GM19239 (cell line): ENCODE measurements at regions not wholly inside any gene's neighbourhood (a gene's known extent, or its start where the extent isn't known, plus 50 kb on each side); places are given as distances from the start of the nearest gene placed in this dataset.

ENCODE experiments used
- DNase-seq: peaks from one replicate; pipeline ENCODE4 v3.0.0; 2011; ENCODE audit warnings: low spot score; ENCODE audit not compliant: insufficient read length
- FAIRE-seq: peaks from 2 replicates; lab custom pipeline; 2011; peaks lifted over from hg19 to GRCh38; lab: Jason Lieb, UNC

DNA sequence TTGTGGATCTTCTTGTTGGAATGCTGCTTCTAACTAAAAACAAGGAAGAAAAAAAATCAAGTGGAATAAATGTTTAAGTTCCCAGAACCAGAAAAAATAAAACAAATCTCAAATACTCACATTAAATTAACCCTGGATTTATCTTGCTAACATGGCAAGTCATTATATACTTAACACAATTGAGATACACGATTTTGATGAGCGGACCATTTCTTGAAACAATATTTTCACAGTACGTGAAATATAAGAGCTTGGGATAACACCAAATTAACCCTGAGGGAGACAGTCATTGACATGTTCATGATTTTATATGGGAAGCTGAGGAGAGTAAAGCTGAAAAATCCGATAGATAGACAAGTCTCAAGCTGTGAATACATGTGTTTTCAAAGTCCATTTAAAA lies 128.6 kb downstream of the PTCSC3 start:
- no peak for FAIRE-seq
- DNase-seq, result no peak

- FAIRE-seq (no peak), DNase-seq (no peak)
Observed at GRCh38 chr14:36035675-36036074, 140.8 kb downstream of the PTCSC3 start.

GRCh38 chr14:36028665-36029064 lies 147.9 kb downstream of the PTCSC3 start:
- DNase-seq (no peak), FAIRE-seq (no peak)

GRCh38 chr14:36028218-36028617 lies 148.3 kb downstream of the PTCSC3 start:
- FAIRE-seq, result no peak

DNA sequence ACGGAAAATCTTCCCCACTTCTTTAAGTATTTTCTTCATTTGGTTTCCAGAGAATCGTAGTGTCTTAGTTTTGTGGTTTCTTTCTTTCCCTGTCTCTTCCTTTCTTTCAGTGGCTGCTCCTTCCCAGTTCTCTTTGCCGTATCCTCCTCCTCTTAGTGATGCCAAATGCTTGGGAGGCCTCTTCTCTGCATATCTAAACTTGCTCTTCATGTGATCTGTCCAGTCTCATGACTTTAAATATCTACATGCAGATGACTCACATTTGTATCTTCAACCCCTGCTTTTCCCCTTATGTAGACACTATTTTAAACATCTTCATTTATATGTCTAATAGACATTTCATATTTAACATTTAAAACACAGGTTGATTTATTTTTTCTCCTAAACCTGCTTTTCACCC lies 149.2 kb downstream of the PTCSC3 start:
- FAIRE-seq, result no peak
- no peak for DNase-seq

More at GRCh38 chr14:36028218-36028617, 148.3 kb downstream of the PTCSC3 start:
- DNase-seq, result no peak

- DNase-seq, result no peak
- no peak for FAIRE-seq
Observed at GRCh38 chr14:36022765-36023410, 153.6 kb downstream of the PTCSC3 start.

DNA sequence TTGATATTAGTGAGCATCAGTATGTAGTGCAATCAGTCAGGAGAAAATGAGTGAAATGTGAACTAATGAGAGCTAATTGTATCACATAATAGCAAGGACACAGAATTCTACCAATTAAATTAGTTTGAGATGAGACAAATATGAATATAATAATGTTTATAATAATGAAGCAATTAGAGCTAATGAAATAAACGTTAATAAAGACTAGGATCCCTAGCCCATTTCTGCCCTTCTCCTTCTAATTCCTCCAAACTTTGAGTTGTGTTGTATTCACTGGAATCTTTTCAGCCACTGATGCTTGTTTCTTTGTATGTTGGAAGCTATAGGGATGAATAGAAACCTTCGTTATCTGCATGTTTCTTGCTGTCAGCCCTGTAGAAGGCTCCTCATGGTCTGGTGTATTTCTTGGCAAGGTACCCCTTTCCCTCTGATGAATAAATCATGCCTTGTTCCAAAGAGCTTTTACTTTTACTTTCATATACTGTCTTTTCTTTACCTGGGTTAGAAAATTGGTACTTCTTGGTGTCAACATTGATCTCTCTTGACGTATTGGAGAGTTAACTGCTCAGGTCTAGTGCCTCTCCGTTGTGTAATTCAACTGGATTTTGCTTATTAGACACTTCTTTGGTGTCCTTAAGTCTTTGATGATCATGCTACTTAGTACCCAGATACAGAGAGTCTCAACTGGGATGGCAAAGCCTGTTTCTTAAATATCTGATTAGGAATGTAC lies 154.8 kb downstream of the PTCSC3 start:
- DNase-seq (no peak), FAIRE-seq (peak; percentile 54)

- FAIRE-seq (peak; percentile 56), DNase-seq (no peak)
Observed at GRCh38 chr14:36021030-36021422, 155.5 kb downstream of the PTCSC3 start.

DNA sequence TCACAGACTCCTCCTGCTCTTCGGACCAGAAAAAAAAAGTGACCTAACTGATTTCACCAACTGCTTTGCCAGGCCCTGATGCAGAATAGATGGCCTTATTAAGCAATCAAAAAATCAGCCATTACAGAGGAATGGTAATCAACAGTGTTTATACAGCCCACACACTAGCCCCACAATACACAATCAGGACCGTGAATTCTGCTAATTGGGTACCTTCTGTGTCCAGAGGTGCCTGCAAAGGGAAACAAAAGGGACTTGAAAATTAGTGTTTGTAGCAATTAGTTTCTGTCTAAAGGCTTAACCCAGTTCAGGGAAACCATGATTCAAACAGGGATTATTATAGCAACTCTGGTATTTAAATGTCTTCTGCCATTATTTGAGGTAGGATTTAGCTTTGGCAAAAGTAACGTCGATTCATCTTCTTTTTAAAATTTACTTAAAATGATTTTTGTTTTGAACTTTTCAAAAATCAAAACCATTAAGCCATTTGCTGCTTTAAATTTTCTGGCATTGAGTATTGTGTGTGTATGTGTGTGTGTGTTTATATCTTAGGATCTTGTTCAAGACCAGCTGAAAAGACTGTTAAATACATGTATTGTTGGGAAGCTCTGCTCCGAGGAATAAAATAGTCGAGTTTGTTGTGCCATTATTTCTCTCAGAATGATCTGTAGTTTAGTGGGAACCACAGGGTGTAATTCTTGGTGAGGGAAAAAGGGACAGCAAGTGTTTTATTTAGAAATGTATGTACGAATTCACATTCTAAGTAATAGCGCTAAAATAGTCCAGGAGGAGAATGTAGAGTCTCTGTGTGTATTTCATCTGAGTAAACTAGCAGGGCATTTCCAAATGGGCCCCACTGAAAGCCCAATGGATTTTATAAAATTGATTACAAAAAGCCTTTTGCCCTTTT lies 156.1 kb downstream of the PTCSC3 start:
- FAIRE-seq, result no peak
- DNase-seq, result no peak

GRCh38 chr14:36019126-36019525 lies 157.4 kb downstream of the PTCSC3 start:
- DNase-seq (no peak), FAIRE-seq (peak; percentile 21)

DNA sequence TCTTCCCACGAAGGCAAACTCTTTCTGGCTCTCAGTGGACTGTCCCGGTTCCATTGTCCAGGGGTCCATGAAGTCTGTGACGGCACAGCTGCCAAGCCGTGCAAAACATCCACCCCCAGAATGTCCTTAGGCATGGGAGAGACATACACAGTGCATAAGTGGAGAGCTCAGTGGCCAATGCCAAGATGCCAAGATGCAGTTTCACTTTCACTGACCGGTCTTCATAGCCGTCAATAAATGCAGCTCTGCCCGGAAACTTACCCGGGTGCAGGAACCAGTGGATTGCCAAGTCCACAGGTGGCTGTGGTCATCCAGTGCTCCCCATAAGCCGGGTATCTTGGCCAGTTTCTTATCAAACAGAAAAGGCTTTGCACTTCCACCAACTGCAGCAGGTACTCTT lies 162.3 kb downstream of the PTCSC3 start:
- FAIRE-seq (no peak), DNase-seq (no peak)

DNA sequence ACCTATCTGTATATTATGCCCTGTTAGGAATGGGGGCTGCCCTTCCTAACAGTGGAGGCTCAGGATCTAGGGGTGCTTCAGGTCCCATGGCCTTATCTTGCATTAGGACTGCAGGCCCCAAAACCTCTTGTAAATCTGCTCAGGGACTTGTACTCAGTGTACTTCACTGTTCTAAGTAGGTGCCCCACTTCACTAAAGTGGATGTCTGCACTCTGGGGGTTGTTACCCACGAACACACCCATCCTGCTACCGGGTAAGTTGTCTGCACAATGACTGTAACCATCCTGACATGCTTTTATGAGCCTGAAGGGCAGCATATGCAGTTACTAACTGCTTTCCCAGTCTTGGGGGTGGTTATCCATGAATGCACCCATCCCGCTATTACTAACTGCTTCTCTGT lies 163.0 kb downstream of the PTCSC3 start:
- FAIRE-seq, result no peak
- no peak for DNase-seq

DNA sequence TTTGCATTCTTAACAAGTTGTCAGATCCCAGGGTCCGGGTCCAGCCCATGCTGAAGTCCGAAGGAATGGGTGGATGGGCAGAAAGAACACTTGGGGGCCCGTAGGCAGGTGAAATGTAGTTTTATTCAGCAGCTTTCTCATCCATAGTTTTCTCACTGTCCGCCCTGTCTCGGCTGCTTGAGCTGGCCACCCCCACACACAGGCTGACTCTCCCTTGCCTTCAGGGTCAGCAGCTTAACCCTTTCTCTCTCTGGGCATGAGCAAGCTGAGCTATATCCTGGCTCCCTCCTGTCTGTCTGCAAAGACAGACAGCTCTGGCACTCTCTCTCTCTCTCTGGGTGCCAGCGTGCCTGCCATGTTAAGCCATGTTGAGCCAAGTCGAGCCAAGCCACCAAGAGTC lies 163.9 kb downstream of the PTCSC3 start:
- FAIRE-seq, result no peak
- no peak for DNase-seq

DNA sequence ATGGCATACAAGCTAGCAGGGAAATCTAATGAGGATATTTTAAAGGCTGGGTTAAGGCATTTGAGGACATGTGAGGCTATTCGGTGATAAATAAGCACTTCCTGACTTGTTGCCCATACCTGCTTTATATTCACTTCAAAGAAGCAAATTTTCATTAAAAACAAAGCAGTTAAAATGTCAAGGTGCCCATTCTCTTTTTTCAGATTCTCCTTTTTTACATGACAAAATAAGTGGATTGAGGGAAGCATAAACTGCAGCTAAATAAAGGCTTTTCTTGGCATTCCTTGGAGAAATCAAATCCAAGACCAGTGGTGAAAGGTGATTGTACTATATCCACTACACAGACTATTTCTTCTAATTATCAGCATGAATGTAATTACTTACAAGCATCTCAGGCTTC lies 166.9 kb downstream of the PTCSC3 start:
- FAIRE-seq (no peak), DNase-seq (no peak)

- FAIRE-seq, result no peak
- DNase-seq, result no peak
Observed at GRCh38 chr14:36006623-36007022, 169.9 kb downstream of the PTCSC3 start.

- FAIRE-seq, result no peak
- no peak for DNase-seq
Observed at GRCh38 chr14:36005670-36006069, 170.9 kb downstream of the PTCSC3 start.

DNA sequence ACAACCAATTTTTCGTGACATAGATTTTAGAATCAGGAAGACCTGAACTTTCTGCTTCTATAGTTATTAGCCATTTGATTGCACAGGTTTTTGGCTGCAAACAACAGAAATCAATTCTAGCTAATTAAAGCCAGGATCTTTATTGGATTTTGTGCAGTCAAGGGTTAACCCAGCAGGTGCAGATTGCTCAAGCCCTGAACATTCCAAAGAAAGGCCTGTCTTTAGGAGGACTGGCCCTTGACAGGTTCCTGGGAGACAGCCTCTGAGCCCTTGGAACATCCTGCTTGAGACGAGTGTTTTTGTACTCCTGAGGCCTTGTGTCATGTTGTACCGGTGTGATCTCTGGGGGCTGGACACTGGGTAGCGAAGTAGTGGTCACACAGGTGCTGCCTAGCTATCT lies 174.6 kb downstream of the PTCSC3 start:
- FAIRE-seq (no peak), DNase-seq (no peak)

- FAIRE-seq, result no peak
- no peak for DNase-seq
Observed at GRCh38 chr14:35999294-35999693, 173.2 kb downstream of the BRMS1L start.

GRCh38 chr14:35998303-35998702 lies 172.2 kb downstream of the BRMS1L start:
- DNase-seq (no peak), FAIRE-seq (no peak)

GRCh38 chr14:35993684-35993960 lies 167.5 kb downstream of the BRMS1L start:
- no peak for FAIRE-seq
- no peak for DNase-seq
